Pons (tissue), 1 donor: ENCODE measurements at regions not wholly inside any gene's neighbourhood (a gene's known extent, or its start where the extent isn't known, plus 50 kb on each side); places are given as distances from the start of the nearest gene placed in this dataset.
"Not testable (repeated sequence)": the region's sequence is repeated elsewhere in the genome, so short reads cannot be mapped to it uniquely, and the experiment has no call there.

Experiments
- DNase-seq: peaks from one replicate; pipeline ENCODE4 v3.0.0-alpha.2; 2016; ENCODE audit warnings: low spot score

DNA sequence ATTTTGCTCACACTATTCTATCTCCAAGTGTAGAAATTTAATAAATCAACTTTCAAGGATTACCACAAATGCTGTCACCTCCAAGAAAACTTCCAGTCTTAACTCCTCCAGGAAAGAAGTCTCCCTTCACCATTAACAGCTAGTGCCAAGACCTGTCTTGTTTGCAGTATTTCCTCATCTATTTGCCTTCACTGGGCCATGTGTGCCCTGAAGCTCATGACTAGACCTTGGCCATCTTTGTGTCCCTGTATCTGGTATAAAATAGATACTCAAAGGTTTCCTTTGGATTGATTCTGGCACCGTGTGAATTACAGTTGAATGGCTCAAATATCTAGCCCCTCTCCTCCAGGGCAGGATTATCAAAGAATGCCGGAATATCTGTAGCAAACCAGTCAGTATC lies 346.7 kb upstream of the KLF4 start:
- DNase-seq = no peak

DNA sequence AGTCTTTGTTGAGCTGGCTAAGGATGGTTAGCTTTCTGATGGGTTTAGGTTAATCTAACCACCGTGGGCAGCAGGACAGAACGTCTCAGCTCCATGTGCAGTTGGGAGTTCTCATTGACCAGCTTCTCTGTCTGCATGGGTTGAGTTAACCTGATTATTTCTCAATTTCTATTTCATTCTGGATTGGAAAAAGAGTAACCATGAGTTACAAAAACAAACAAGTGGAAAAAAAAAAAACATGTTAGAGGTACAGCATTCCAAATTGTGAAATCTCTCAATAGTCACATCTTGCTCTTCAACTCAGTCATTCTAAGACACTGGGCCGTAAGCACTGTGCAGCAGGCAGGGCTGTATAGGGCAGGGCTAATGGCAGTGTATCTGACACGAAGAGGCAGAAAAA lies 343.7 kb upstream of the KLF4 start:
- no peak for DNase-seq

DNA sequence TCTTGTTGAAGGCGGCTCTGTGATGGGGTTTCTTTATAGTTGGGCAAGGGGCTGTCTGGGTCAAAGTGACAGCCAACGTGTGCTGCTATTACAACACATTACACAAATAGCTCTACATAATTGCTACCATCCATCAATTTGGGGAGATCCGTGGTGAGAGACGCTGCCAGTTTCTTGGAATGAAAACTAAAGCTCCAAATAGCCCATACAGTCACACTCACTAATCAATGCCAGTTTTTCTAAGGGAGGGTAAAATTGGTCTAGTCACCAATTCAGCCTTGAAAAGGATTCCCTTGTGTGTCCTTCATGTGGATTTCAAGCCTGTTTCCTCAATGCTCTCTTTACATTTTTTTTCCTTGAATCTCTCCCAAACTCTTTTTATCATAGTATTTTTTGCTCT lies 343.3 kb upstream of the KLF4 start:
- DNase-seq = no peak

DNA sequence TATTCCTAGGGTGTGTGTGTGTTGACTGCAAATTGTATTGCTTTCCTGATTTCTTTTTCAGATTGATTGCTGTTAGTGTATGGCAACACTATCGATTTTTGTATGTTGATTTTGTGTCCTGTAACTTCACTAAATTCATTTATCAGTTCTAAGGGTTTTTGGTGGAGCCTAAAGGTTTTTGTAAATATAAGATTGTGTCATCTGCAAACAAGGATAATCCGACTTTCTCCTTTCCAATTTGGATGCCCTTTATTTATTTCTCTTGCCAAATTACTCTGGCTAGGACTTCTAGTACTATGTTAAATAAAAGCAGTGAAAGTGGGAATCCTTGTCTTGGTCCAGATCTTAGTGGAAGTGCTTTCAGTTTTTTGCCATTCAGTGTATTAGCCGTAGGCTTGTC lies 340.9 kb upstream of the KLF4 start:
- no peak for DNase-seq

DNA sequence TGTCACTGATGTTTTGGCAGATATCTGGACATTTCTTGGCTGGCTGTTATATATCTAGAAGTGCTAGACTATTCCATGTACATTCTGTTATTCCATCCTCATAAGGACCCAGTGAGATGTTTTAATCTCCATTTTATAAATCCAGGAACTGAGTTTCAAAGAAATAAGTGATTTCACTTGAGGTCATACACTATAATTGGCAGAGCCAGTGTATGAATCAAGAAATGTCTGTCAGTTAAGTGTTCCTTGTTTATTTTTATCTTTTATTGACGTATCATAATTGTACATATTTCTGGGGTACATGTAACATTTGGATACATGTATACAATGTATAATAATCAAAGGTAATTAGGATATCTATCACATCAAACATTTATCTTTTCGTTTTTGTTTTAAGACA lies 338.3 kb upstream of the KLF4 start:
- DNase-seq = no peak

DNA sequence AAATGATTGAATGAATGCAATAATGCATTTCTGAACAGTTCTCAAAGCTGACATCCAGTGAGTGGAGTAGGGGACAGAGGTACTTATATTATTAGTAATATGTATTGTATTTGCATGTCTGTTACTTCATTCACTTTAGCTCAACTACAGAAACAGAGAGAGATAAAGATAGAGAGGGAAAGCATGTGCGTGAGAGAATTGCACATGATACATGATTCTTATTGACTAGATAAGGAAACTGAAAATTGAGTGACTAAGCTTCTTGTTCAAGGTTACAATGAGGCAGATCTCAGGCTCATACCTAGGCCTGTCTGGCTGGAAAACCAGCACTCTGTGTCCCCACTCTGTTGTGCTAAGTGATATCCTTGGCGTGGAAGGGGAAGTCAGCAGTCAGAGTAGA lies 337.7 kb upstream of the KLF4 start:
- no peak for DNase-seq

DNA sequence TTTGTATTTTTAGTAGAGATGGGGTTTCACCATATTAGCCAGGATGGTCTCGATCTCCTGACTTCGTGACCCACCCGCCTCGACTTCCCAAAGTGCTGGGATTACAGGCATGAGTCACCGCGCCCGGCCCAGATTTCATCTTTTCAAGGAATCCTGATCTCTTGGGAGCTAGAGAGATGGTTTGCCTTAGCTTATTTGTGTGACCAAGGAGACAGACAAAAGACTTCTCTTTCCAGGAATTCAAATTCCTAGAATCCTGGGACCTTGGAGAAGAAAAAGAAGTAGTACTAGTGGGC lies 337.1 kb upstream of the KLF4 start:
- DNase-seq = not testable (repeated sequence)

DNA sequence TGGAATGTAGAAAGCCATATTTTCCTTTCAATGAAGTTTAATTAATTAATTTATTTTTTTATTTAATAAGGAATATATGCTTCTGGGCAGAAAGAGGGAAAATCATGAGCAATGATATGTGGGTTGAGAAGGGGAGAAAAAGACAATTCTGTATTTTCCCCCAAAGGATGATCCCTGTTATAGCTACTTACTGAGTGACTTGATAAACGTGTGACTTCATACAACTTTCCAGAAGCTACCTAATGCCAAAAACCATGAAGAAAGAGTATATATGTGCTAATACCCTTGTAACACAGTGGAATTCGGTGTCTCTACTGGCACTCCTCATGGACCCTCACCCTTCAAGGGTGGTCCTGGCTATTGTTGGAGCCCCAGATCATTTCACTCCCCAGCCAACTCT lies 335.0 kb upstream of the KLF4 start:
- no peak for DNase-seq

DNA sequence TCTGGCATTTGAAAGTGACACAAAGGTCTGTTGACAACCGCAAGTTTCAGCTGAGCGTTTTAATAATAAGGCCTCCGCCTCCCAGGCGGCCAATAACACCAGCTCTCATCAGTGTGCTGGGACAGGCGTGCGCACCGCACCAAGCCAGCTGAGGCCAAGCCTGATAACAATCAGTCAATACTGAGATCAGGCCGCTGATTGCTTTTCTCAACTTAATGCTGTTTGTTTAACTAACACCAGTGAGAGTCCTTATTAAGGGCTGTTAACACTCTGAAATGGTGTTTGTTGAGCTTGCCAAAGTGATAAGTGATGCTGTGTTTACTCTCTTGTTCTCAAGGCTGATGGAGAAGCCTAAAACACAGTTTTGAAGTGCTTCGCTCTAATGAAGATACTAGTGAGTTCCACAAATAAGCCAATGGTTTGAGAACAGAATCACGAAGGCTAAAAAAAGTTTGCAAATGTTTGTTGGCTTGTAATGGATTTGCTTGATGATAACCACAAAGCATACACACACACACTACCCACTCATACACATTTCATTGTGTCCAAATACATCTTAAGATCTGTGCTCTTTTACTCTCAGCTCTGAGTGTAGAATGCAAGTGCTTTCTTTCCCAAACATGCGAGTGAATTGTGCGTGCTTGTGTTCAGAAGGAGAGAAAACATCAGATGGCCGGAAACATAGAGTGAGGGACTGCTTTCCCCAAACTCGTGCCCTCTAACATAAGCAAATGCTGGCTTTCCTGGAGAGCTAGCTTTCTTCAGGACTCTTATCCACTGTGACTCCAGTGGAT lies 330.4 kb upstream of the KLF4 start:
- no peak for DNase-seq

DNA sequence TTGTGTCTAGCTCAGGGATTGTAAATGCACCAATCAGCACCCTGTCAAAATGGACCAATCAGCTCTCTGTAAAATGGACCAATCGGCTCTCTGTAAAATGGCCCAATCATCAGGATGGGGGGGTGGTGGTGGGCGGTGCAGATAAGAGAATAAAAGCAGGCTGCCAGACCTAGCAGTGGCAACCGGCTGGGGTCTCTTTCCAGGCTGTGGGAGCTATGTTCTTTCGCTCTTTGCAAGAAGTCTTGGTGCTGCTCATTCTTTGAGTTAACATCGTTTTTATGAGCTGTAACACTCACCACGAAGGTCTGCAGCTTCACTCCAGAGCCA lies 328.9 kb upstream of the KLF4 start:
- DNase-seq = not testable (repeated sequence)

DNA sequence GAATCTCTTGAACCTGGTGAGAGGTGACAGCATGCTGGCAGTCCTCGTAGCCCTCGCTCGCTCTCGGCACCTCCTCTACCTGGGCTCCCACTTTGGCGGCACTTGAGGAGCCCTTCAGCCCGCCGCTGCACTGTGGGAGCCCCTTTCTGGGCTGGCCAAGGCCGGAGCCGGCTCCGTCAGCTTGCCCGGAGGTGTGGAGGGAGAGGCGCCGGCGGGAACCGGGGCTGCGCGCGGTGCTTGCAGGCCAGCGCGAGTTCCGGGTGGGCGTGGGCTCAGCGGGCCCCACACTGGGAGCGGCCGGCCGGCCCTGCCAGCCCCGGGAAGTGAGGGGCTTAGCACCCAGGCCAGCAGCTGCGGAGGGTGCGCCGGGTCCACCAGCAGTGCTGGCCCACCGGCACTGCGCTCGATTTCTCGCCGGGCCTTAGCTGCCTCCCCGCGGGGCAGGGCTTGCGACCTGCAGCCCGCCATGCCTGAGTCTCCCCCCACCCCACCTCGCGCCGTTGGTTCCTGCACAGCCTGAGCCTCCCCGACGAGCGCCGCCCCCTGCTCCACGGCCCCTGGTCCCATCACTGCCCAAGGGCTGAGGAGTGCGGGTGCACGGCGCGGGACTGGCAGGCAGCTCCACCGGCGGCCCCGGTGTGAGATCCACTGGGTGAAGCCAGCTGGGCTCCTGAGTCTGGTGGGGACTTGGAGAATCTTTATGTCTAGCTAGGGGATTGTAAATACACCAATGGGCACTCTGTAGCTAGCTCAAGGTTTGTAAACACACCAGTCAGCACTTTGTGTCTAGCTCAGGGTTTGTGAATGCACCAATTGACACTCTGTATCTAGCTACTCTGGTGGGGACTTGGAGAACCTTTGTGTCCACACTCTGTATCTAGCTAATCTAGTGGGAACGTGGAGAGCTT lies 328.3 kb upstream of the KLF4 start:
- DNase-seq = not testable (repeated sequence)

DNA sequence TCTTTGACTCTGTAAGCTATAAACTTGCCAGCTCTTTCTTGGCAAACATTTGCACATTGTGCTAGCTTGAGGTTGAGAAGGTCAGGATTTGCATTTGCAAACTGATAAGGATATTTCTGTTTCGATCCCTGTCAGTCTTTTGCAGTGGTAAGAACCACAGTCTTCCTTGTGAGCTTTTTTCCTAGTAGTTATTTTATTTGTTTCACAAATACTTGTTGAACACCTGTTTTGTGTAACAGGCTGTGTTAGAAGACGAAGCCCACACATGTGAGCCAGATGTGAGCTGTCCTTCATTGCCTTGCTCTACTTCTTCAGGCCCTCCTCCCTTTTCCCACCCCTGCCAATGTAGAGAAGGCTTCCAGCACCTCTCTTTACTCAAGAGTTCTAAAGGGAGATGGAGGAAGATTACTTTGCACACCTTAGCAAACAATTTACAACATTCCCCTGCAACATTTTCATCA lies 327.0 kb upstream of the KLF4 start:
- no peak for DNase-seq

DNA sequence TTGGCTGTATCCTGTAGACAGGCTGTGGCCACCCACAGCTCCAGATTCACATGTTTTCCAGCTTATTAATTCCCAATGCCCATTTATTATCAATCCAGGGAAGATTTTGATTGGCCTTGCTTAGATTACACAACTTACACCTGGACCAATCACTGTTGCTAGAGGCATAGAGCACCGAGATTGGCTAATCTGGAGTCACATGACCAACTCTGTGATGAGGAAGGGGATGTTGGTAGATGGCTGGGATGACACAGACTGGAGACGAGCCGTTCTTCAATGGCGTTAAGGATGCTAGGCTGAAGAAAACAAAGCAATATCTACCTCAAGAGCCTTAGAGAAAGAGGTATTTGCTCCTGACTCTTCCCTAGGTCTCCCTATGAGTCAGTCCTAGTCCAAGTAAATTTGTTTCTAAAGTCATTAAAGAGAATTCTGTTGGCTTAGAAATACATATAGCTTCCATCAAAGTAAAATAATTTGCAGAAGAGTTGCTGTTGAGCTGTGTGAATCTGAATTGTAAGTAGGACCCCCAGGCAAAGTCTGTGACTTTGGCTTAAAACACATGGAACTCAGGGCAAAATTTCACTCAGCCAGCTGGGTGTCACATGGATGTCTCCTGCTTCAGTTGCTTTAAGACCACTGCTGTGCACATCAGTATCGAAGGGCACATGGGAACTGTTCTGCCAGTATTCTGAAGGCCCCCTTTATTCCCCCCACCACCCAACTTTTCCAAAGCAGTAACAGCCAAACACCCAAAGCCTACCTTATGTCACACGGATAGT lies 326.4 kb upstream of the KLF4 start:
- no peak for DNase-seq

DNA sequence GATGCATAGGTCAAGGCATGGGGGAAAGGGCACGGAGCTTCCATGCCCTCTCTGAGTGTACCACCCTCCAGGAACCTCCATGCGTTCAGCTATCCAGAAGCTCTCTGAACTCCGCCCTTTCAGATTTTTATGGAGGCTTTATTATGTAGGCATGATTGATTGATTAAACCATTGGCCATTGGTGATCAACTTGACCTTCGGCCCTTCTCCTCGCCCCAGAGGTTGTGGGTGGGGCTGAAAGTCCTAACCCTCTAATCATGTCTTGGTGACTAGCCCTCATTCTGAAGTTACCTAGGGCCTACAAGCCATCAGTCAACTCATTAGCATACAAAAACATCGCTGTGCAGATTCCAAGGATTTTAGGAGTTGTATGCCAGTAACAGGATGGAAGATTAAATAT lies 323.7 kb upstream of the KLF4 start:
- no peak for DNase-seq

DNA sequence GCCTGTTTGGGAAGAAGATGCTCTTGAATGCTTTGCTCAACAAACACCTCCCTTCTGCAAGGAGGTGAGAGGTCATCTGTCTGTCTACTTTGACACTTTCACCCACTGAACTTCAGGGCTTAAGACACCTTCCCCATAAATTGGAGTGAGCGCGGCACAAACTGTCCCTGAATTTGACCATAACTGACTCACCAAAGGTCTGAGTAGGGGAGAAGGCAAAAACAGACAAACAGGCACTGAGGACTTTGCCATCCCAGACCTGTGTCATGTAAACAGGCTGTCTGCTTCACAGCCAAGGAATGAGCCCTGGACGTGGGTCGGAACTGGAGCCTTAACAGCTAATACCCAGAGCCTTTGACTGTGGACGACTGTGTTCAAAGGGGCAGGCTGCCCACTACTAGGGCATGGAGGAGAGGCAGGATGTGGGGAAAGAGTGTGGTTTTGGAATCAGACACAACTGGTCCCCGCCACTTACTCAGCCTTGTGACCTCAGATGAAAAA lies 320.9 kb upstream of the KLF4 start:
- no peak for DNase-seq

DNA sequence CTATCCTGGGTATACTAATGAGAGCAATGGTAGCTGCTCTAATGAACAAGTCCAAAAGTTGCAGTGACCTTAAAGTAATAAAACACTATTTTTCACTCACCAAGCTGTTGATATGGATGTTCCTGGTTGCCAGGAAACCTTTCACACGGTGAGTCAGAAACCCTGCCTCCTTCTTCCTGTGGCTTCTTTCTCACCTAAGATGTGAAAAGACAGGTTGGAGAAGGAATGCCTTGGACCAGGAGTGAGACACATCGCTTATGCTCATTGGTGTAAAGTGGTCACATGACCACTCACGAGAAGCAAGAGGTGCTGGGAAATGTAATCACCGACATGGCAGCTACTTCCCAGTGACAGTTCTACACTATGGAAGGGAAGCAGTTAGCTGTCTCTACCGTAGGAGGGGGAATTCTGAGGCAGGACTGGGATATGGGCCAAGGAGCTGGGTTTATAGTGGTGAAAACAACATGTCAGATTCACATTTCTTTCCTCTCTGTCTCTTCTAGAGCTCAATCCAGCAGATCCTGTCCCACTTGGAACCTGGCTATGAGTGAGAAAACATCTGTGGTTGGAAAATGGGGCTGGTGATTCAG lies 320.4 kb upstream of the KLF4 start:
- no peak for DNase-seq

DNA sequence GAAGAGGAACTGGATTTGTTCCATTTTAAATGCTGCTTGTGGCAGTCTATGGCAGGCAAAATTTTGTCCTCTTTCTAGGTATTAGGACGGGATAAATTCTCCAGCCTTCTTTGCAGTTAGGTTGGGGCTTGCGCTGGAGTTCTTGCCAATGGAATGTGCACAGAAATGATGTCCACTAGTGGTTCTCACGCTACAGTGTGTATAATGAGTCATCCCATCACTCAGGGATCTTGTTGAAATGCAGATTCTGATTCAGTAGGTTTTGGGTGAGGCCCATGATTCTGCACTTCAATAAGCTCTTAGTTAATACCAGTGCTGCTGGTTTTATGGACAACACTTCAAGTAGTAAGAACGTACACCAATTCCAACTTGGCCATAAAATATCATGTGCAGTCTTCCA lies 317.6 kb upstream of the KLF4 start:
- DNase-seq = no peak

DNA sequence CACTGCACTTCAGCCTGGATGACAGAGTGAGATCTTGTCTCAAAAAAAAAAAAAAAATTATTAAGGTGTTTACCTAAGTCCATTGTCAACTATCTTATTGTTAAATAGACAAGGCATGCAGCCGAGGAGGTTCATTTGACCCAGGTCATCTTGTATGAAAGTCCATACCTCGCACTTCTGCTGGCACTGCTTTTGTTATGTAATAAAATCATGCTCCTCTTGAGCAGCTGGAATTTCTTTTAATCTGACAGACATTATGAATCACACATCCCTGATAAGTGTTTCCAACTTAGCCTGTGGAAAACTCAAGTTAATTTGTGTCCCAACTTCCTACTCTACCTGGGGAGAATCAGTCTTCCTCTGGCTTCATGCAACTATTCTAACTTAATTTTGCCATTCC lies 315.6 kb upstream of the KLF4 start:
- no peak for DNase-seq

DNA sequence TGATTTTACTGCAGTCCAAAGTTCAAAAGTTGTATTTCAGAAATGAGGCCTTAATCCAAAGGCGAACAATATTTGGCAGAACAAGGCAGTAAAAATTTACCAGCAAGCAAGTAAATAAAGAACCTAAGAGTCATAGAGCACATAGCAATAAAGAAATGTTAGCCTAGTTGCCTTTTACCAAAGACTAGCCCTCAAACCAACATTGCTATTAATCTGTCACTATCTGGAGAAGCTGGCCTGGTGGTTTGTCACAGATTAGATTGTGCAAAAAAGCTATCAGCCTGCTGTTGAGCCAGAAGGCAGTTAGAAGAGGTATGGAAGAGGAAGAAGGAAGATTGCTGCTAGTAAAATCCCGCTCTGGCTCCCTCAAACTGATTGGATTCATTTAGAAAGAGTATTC lies 304.7 kb upstream of the KLF4 start:
- no peak for DNase-seq

DNA sequence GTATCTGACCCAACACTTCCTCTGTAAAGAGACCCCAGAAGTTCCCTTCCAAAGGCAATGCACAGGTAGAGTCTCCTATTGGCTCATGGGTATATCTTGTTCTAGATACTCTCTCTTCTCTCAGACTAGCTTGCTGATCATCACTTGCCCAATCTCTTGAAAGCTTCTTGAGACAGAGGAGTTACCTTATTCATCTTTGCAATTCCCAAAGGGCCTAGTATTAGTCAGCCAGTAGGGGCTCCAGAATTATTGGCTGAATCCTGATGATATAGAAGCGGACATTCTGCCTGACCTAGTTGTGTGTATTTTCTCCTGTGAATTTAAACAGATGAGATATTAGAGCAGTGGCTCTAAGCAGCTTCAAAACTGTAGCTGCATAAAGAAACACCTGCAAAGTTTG lies 304.0 kb upstream of the KLF4 start:
- no peak for DNase-seq

DNA sequence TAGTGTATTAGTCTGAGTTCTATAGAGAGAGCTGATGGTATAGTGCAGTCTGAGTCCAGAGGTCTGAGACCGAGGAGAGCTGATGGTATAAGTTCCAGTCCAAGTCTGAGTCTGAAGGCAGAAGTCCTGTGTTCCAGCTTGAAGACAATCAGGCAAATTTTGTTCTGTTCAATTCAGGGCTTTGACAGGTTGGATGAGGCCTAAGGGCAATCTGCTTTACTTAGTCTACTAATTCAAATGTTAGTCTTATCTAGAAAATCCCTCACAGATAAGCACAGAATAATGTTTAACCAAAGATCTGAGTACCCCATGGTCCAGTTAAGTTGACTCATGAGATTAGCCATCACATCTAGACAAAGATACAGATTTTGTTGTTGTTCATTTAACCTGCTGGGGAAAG lies 303.0 kb upstream of the KLF4 start:
- no peak for DNase-seq

DNA sequence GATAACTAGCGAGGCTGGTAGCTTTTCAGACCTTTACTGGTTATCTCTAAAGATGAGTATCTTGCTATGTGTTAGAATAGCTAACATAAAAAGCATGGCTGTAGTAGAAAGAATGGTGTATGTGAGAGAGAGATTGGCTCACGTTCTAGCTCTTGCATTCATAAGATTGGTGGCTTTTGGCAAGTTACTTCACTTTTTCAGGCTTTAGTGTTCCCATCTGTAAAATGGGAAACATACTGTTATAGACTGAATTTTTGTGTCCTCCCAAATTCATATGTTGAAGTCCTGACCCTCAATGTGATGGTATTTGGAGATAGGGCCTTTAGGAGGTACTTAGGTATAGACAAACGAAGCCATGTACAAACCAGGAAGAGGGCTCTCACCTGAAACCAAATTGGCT lies 302.4 kb upstream of the KLF4 start:
- DNase-seq = no peak
